ENCODE measurements at regions not wholly inside any gene's neighbourhood (a gene's known extent, or its start where the extent isn't known, plus 50 kb on each side); places are given as distances from the start of the nearest gene placed in this dataset.

- H3K27me3 ChIP-seq (ENCODE audit: insufficient read depth, low read length), result no peaks in the 10 kb centered on the region
- no peaks in the 10 kb centered on the region for H3K4me1 ChIP-seq (ENCODE audit: insufficient read depth, low read length, severe bottlenecking)
- no peaks in the 10 kb centered on the region for H3K9me2 ChIP-seq (ENCODE audit: low read depth, low read length)
- no peak overlapping the region for H3K4me2 ChIP-seq (ENCODE audit: low read length)
- TF ChIP-seq EZH2 (IDR thresholded peaks at IDR 0.05; ENCODE audit: borderline replicate concordance, low read length) (no peak), CTCF (IDR thresholded peaks at IDR 0.05; ENCODE audit: low read length) (no peak)
- no peaks in the 10 kb centered on the region for H3F3A ChIP-seq (ENCODE audit: insufficient read depth, low read length)
- H3K27ac ChIP-seq (ENCODE audit: low read depth, low read length, poor library complexity, severe bottlenecking), result no peak overlapping the region
- H4K20me1 ChIP-seq (ENCODE audit: insufficient read depth, low read length), result no peaks in the 10 kb centered on the region
- H3K4me3 ChIP-seq (ENCODE audit: low read depth, low read length, poor library complexity, severe bottlenecking), result no peak overlapping the region
- H3K9ac ChIP-seq (ENCODE audit: low read length), result no peak overlapping the region
- H2AFZ ChIP-seq (ENCODE audit: low read length), result no peak overlapping the region
- no peaks in the 10 kb centered on the region for H3K9me3 ChIP-seq (ENCODE audit: low read length)
- no peaks in the 10 kb centered on the region for H3K79me2 ChIP-seq (ENCODE audit: insufficient read depth, low read length)
- no peaks in the 10 kb centered on the region for H3K36me3 ChIP-seq (ENCODE audit: insufficient read depth, low read length)
Measured at GRCh38 chr10:60573336-60573735, 183.7 kb upstream of the ANK3 start.

GRCh38 chr10:60572511-60573194 lies 183.0 kb upstream of the ANK3 start:
- no peak overlapping the region for H3K4me2 ChIP-seq (ENCODE audit: low read length)
- H3K27me3 ChIP-seq (ENCODE audit: insufficient read depth, low read length), result no peaks in the 10 kb centered on the region
- no peak overlapping the region for H2AFZ ChIP-seq (ENCODE audit: low read length)
- H3K27ac ChIP-seq (ENCODE audit: low read depth, low read length, poor library complexity, severe bottlenecking), result no peak overlapping the region
- no peaks in the 10 kb centered on the region for H3K4me1 ChIP-seq (ENCODE audit: insufficient read depth, low read length, severe bottlenecking)
- no peaks in the 10 kb centered on the region for H3K36me3 ChIP-seq (ENCODE audit: insufficient read depth, low read length)
- H3F3A ChIP-seq (ENCODE audit: insufficient read depth, low read length), result no peaks in the 10 kb centered on the region
- H3K9ac ChIP-seq (ENCODE audit: low read length), result no peak overlapping the region
- H3K79me2 ChIP-seq (ENCODE audit: insufficient read depth, low read length), result no peaks in the 10 kb centered on the region
- no peaks in the 10 kb centered on the region for H3K9me2 ChIP-seq (ENCODE audit: low read depth, low read length)
- no peak overlapping the region for H3K4me3 ChIP-seq (ENCODE audit: low read depth, low read length, poor library complexity, severe bottlenecking)
- no peaks in the 10 kb centered on the region for H3K9me3 ChIP-seq (ENCODE audit: low read length)
- no peaks in the 10 kb centered on the region for H4K20me1 ChIP-seq (ENCODE audit: insufficient read depth, low read length)
- no peak for TF ChIP-seq EZH2 (IDR thresholded peaks at IDR 0.05; ENCODE audit: borderline replicate concordance, low read length)
- no peak for TF ChIP-seq CTCF (IDR thresholded peaks at IDR 0.05; ENCODE audit: low read length)

GRCh38 chr10:60570896-60571295 lies 181.2 kb upstream of the ANK3 start:
- Histone ChIP-seq H3K4me1 (ENCODE audit: insufficient read depth, low read length, severe bottlenecking) (no peaks in the 10 kb centered on the region), H3K4me3 (ENCODE audit: low read depth, low read length, poor library complexity, severe bottlenecking) (no peak overlapping the region), H2AFZ (ENCODE audit: low read length) (no peak overlapping the region), H3K9me3 (ENCODE audit: low read length) (no peaks in the 10 kb centered on the region), H3F3A (ENCODE audit: insufficient read depth, low read length) (no peaks in the 10 kb centered on the region), H3K79me2 (ENCODE audit: insufficient read depth, low read length) (no peaks in the 10 kb centered on the region), H3K27me3 (ENCODE audit: insufficient read depth, low read length) (no peaks in the 10 kb centered on the region), H3K4me2 (ENCODE audit: low read length) (no peak overlapping the region), H4K20me1 (ENCODE audit: insufficient read depth, low read length) (no peaks in the 10 kb centered on the region), H3K9ac (ENCODE audit: low read length) (no peak overlapping the region), H3K36me3 (ENCODE audit: insufficient read depth, low read length) (no peaks in the 10 kb centered on the region), H3K27ac (ENCODE audit: low read depth, low read length, poor library complexity, severe bottlenecking) (no peak overlapping the region), H3K9me2 (ENCODE audit: low read depth, low read length) (no peaks in the 10 kb centered on the region)
- TF ChIP-seq CTCF (IDR thresholded peaks at IDR 0.05; ENCODE audit: low read length), result no peak
- TF ChIP-seq EZH2 (IDR thresholded peaks at IDR 0.05; ENCODE audit: borderline replicate concordance, low read length), result no peak
